Activated gamma-delta T cell (primary cell): ENCODE measurements at regions not wholly inside any gene's neighbourhood (a gene's known extent, or its start where the extent isn't known, plus 50 kb on each side); places are given as distances from the start of the nearest gene placed in this dataset.
"Not testable (repeated sequence)": the region's sequence is repeated elsewhere in the genome, so short reads cannot be mapped to it uniquely, and the experiment has no call there.

Source experiments
- DNase-seq: peaks from one replicate; lab custom pipeline; 2025; lab: John Stamatoyannopoulos, UW

DNA sequence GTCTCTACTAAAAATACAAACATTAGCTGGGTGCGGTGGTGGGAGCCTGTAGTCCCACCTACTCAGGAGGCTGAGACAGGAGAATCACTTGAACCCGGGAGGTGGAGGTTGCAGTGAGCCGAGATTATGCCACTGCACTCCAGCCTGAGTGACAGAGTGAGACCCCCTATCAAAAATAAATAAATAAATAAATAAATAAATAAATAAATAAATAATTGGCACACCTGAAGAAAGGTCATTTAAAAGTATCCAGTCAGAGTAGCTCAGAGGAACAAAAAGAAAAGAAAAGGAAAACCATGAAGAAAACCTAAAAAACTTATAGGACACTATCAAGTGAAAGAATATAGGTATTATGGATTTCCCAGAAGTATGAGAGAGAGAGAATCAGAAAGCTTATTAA lies 330.1 kb upstream of the AR start:
- not testable (repeated sequence) for DNase-seq

DNA sequence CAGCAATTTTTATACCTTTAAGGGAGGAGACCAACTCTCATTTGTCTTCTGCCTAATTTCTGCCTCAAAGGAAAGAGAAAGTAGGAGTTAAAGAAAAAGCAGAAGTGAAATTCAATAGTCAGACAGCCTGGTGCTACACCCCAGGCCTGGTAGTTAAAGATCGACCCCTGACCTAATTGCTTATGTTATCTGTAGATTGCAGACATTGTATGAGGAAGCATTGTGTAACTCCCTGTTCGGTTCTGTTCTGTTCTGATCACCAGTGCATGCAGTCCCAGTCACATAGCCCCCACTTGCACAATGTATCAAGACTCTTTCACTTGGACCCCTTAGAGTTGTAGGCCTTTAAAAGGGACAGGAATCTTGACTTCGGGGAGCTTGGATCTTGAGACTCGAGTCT lies 335.9 kb upstream of the AR start:
- DNase-seq = no peak

DNA sequence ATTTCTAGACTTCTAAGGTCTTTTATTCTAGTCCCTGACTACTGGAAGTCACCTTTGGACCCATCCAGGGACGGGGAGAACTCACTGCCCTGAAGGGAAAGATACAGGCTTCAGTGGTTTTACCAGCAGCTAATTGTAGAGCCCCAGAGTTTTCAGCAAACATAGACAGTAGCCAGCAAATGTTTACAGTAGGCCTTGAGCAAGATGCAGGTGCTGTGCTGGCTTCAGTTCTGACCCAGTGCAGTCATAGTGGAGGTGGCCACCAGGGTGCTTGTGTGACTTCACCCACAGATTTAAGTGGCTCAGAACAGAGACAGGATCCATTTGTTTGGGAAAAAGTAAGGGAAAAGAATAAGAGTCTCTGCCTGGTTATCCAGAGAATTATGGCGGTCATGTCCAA lies 384.4 kb upstream of the AR start:
- DNase-seq = no peak

DNA sequence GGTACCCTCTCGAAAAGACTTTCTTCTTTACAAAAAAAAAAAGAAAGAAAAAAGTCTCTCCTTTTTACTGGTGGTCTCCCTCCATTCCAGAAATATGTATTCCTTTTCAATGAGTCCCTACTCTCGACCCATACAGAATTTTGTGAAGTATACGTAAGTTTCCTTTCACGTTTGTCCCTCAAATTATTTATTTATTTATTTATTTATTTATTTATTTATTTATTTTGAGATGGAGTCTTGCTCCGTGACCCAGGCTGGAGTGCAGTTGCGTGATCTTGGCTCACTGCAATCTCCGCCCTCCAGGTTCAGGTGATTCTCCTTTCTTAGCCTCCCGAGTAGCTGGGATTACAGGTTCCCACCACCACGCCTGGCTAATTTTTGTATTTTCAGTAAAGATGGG lies 429.2 kb upstream of the AR start:
- DNase-seq = no peak

DNA sequence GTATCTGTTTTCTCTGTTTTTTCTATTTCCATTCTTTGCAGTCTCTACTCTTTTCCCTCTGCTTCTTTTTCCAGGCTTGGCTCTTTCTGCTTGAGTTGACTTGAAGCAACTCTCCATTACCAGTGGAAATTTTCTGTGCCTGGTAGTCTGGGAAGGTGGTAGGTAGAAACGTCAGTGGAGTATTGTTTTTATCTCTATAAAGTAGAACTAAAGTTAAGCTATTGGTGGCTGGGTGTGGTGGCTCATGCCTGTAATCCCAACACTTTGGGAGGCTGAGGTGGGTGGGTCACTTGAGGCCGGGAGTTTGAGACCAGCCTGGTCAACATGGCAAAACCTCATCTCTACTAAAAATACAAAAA lies 438.1 kb upstream of the AR start:
- no peak for DNase-seq

DNA sequence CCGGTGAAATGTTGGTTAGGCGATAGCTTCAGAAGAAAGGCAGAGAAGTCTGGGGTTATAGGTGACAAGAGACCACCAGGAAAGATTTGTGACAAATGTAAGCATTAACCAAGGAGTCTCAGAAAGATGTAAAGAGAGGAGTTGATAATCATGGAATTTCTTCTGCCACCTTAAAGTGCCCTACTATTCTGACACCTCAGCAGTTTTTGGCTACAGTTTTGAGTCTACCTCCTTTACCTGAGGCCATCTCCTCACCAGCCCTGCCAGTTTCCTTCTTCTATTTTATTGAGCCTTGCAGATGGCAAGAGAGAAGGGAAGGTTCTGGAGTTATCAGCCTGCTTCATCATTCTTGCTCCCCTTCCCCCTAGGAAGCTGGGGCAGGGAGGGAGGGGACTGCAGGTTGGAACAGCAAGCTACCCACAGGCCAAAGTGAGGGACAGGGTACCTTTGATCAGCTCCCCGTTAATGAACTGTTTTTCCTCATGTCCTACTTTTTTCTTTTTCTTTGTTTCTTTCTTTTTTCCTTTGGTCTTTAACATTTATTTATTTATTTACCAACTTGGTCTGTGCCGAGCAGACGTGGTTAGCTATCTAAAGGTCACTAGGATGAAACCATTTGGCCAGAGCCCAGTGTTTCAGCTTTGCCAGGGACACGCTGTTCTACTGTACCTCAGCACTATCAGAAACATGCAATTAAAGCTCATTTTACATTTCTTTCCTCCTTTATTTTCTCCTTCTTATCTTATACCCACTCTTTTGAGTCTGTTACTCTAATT lies 438.7 kb upstream of the AR start:
- DNase-seq = no peak

DNA sequence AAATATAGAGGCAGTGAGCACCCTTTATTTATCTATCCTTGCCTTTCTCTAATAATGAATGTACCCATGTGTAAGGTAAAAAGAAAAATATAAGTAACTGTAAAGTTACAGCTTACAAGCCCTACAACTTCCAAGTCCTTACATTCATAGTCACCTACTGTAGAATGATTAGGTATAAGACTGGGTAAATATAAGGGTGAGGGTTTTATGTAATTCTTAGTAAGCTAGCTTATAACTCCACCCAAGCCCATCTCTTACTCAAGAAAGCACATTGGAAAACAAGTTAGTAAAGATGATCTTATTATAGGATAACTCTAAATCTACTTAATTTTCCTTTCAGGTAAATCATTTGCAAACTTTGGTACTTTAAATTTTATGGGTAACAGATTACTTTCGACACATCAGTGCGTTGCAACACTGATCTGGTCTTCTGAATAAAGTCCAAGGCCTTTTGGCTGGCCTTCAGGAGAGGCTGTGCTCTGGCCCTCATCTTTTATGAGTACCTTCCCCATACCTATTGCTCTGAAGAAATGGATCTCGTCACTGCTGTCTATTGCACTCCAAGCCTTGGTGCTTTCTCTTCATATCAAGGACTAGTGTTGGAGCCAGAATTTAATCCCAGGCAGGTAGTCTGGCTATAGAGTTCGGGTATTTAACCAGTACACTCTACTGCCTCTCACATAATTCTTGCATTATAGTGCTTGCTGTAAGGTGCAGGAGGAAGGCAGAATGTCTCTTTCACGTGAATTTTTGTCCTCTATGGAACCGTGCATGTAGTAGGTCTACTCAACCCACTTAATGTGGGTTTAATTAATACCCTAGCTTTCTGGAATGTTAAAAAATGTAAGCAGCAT lies 443.6 kb upstream of the AR start:
- no peak for DNase-seq

DNA sequence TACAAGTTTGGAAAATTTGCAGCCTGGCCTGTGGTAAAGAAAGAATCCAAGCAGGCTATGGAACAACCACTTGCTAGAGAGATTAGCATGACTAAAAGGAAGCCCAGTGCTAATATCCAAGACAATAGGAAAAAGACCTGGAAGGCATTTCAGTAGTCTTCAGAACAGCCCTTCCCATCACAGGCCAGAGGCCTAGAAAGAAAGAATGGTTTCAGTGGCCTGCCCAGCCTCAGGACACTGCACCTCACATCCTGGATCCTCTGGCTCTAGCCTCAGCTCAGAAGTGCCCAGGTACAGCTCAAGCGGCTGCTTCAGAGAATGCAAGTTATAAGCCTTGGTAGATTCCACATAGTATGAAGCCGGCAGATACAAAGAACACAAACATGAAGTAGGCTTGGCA lies 449.8 kb upstream of the AR start:
- DNase-seq = no peak

DNA sequence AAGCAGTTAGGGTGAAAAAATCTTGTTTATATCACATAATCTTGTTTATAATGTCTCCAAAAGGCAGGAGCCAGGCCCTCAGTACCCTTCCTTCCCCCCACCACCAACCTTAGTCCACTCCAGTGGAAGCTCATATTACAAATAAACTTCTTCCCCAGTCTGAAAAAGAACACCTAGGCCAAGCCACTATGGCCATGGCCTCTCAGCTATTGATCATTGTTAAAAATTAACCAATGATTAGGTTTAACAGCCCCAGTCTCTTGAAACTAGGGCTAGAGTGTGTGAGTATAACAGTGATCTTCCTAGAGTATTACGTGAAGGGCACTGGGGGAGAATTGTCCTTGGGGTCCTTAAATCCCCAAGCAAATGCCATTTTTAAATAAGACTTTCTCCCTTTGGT lies 411.9 kb upstream of the EDA2R start:
- DNase-seq = no peak

DNA sequence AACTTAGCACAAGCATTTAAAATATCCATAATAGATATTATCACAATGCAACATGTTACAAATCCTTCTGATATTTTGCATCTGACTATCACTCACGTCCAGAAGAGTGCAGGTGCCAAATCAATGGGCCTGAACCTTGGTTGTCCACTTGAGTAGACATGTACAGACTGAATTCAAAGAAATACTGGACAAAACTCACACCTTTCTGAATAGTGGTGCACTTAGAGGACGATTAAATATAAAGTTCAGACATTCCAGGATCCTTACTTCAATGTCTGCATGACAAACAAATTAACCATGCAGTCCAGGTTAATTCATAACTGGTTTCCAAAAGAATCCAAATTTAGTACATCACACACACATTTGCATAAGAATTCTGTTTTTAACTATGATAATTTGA lies 406.0 kb upstream of the EDA2R start:
- no peak for DNase-seq

DNA sequence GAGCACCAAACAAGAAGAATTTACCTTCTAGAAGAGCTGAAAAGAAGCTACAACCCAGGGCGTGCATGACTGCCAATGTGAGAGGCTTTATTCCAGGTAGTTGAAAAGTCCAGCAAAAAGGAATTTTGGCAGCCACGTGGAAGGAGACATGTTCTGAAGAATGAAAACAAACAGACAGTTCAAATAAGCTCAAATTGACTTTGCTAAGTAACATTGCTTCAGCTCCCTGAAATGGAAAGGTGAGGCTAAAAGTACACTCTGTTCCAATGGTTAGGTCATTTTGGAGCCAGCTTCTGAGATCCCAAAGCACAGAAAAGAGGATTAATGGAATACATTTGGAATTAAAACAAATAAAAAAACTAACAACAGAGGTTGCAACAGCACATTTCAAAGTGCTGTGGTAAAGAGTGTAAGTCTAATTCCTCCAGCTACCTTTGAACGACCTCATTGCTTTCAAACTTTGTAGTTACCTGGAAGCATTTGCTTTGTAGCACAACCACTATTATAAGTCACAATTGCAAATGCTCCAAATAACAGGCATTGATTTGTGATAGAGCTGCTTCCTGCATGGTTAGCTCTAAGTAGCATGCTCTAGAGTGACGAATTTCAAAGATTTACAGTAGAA lies 405.3 kb upstream of the EDA2R start:
- DNase-seq = no peak

DNA sequence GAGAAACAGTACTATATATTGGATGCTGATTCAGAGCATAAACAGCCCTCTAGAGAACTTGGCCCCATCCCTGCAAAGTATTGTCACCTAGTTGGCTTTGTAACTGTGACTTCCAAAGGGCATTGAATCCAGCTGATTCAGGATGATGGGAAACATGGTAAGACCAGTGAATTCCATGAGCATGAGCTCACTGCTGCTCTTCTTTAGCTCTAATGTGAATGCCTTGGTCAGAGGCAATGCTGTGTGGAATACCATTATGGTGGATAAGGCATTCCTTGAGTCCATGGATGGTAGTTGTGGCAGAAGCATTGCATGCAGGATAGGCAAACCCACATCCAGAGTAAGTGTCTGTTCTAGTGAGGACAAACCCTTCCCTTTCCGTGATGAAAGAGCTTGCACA lies 365.6 kb upstream of the EDA2R start:
- DNase-seq = no peak

DNA sequence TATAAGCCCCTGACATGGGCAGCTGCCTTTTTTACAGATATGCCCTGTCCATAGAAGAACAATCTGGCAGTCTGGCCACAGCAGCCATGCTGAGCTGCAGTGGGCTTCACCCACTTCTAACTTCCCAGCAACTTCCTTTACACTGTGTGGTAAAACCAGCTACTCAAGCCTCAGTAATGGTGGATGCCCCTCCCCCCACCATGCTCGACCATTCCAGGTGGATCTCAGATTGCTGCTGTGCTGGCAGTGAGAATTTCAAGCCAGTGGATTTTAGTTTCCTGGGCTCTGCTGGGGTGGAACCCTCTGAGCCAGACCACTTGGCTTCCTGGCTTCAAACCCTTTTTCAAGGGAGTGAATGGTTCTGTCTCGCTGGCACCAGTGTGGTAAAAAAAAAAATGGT lies 355.9 kb upstream of the EDA2R start:
- no peak for DNase-seq

DNA sequence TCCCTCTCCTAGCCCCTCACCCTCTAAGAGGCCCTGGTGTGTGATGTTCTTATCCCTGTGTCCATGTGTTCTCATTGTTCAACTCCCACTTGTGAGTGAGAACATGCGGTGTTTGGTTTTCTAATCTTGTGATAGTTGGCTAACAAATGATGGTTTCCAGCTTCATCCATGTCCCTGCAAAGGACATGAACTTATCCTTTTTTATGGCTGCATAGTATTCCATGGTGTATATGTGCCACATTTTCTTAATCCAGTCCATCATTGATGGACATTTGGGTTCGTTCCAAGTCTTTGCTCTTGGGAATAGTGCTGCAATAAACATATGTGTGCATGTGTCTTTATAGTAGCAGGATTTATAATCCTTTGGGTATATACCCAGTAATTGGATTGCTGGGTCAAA lies 353.2 kb upstream of the EDA2R start:
- not testable (repeated sequence) for DNase-seq

DNA sequence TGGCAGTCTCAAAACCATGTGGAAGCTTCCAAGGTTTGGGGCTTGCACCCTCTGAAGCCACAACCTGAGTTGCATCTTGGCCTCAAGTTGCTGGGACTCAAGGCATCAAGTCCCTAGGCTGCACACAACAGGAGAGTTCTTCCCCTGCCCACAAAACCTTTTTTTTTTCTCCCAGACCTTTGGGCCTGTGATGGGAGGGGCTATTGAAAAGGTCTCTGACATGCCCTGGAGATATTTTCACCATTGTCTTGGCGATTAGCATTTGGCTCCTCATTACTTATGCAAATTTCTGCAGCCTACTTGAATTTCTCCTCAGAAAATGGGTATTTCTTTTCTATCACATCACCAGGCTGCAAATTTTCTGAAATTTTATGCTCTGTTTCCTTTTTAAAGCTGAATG lies 349.5 kb upstream of the EDA2R start:
- no peak for DNase-seq

DNA sequence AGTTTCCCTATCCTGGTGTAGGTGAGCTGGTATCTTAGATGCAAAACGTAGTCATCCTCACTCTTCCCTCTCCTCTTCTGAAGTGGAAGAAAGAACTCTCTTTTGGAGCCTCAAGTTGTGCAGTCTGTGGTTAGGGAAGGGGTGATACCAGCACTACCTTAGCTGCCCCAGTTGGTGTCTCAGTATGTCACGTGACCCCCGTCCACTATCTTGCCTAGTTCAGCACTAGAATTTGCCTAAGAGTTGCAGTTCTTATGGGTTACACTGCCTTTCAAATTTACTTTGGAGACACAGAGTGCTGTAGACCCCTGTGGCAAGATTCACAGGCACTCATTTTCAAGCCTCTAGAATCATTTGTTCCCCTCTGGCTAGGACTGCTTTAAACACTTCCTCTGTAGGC lies 322.8 kb upstream of the EDA2R start:
- no peak for DNase-seq

DNA sequence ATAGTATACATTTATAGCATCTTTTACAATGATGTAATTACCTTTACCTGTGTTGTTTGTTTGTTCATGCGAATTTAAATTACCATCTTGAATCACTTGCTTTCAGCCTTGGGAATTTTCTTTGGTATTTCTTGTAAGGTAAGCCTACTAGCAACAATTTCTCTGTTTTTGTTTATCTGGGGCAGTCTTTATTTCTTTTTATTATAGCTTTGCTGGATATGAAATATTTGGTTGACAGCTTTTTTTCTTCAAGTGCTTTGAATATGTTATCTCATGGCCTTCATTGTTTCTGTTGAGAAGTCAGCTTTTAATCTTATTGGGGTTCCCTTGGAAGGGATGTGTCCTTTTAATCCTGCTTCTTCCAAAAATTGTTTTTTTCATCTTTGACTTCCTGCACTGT lies 292.8 kb upstream of the EDA2R start:
- DNase-seq = no peak

DNA sequence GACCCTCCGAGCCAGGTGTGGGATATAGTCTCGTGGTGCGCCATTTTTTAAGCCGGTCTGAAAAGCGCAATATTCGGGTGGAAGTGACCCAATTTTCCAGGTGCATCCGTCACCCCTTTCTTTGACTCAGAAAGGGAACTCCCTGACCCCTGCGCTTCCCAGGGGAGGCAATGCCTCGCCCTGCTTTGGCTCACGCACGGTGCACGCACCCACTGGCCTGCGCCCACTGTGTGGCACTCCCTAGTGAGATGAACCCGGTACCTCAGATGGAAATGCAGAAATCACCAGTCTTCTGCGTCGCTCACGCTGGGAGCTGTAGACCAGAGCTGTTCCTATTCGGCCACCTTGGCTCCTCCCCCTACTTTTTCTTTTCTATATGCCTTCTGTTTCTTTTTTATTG lies 291.6 kb upstream of the EDA2R start:
- peak; percentile 3 for DNase-seq

DNA sequence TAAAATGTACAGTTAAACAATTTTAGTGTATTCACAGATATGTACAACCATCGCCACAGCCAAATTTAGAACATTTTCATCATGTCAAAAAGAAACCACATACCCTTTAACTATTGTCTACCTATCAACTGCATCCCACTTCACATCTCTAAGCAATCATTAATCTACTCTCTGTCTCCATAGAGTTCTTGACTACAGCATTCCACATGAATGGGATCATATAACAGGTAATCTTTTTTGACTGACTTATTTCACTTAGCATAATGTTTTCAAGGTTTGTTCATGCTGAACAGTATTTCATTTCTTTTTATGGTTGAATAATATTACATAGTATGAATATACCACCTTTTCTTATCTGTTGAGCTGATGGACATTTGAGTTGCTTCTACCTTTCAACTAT lies 281.4 kb upstream of the EDA2R start:
- DNase-seq = no peak

DNA sequence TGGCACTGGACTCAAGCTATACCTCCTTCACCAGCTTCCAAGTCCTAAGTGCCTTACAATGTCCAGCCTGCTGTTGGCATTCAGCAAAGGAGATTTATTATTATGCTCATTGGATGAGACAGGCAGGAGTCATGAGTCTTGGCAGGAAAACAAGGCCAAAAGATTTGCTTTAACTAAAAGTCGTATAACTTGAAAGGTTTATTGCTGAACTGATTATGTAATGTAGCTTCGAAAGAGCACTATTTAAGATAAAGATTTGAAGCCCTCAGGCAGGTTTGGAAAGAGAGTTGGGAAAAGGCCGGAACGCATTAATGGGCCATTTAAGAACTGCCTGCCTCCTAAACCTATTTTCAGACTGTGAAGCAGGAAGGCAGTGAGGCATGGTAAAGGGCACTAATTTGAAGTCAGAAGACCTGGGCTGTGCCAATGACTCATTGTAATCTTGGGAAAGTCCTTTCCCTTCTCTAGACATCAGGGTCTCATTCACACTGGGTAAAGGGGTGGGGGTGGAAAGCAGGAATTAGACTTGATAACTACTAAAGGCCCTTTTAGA lies 280.5 kb upstream of the EDA2R start:
- DNase-seq = no peak

DNA sequence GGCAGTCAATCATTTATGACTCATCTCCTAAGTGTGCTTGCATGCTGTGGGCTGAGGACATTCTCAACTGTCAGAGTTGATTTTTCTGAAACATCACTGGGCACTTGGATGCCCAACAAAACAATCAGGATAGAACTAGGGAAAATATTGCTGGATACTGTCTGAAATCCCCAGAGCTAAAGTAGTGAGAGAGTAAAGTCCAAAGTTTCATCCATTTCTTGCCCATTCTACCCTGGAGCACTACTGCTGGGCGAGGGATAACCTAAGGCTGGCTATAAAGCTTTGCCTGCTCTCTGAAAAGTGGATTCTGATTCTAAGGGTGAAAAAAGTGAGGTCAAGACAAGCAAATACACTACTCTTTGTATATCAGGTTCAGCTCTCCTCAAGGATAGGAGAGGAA lies 279.6 kb upstream of the EDA2R start:
- DNase-seq = no peak

DNA sequence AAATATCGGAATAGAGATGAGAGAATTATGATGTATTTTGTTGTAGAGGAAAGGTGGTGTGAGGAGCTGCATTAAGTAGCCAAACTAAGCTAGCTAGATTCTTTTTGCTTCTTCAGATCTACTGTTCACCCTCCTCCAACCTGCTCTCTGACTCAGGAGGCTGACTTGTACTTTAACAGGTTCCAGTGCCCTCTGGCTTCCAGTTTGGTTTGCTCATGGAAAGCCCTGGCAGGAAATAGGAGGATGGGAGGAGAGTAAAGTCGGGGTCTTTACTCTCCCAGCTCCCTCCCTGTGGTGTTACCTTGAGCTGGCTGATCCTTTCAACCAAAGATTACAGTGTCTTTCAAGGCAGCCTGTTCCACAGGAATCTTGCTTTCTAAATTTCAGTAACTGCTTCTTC lies 277.0 kb upstream of the EDA2R start:
- DNase-seq = no peak

DNA sequence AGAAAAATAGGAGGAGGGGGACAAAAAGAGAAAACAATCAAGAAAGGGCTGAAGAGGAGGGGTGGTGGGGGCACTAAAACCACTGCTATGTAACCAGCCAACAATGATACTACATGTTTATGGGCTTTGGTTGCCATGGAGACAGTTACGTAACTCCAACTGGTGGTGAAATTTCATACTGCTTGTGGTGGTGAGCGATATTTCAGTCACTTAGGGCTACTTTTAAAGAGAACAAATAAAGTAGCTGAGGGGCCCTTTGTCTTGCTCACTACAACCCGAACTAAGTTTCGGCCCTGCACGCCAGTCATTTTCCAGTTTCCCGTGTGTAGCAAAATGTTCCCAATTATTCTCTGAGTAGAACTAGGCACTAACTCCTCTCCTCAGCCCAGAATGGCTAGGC lies 275.2 kb upstream of the EDA2R start:
- no peak for DNase-seq
